Ascending aorta (tissue), 2 donors: ENCODE measurements at regions not wholly inside any gene's neighbourhood (a gene's known extent, or its start where the extent isn't known, plus 50 kb on each side); places are given as distances from the start of the nearest gene placed in this dataset.

Source experiments
- DNase-seq, 2 donors: peaks; one replicate each; pipeline ENCODE4 v3.0.0-alpha.2; 2019; ENCODE audit warnings: low spot score in 2 of 2
- H3K27ac ChIP-seq, 2 donors: fragments of 200-600 bp; sonication (generic); one replicate each; pipeline ENCODE4 v1.5.1; 2016 to 2017; ENCODE audit warnings: mild to moderate bottlenecking in 1 of 2
- H3K27me3 ChIP-seq: fragments of 200-600 bp; sonication (generic); one replicate; pipeline ENCODE4 v1.5.1; 2017
- H3K36me3 ChIP-seq, 2 donors: fragments of 200-600 bp; sonication (generic); one replicate each; pipeline ENCODE4 v1.5.1; 2016
- H3K4me1 ChIP-seq, 2 donors: fragments of 200-600 bp; sonication (generic); one replicate each; pipeline ENCODE4 v1.5.1; 2016 to 2017; ENCODE audit warnings: mild to moderate bottlenecking in 1 of 2
- H3K4me3 ChIP-seq, 2 donors: fragments of 200-600 bp; sonication (generic); one replicate each; pipeline ENCODE4 v1.5.1; 2016 to 2017; ENCODE audit warnings: mild to moderate bottlenecking in 1 of 2
- H3K9me3 ChIP-seq, 2 donors: fragments of 200-600 bp; sonication (generic); one replicate each; pipeline ENCODE4 v1.5.1; 2016
- CTCF ChIP-seq, 3 experiments: fragments of 200-600 bp in 2 of 3; fragments of 450-650 bp in 1 of 3; sonication (generic) in 2 of 3; IDR thresholded peaks; one replicate each; pipeline ENCODE4 v1.5.1; 2016 to 2019; ENCODE audit warnings: antibody characterized with exemption in 3 of 3, mild to moderate bottlenecking in 1 of 3, moderate library complexity in 1 of 3
- intact Hi-C: fragments of 100-400 bp; cut with DNase I; formaldehyde crosslinking; loops from one replicate; pipeline ENCODE4 v1.15.1; 2023

GRCh38 chr2:36270758-36271157 is 84.8 kb upstream of the CRIM1 start:
- no peak for DNase-seq
- intact Hi-C loops, result no loop called here
- no peak overlapping the region for H3K27ac ChIP-seq

DNA sequence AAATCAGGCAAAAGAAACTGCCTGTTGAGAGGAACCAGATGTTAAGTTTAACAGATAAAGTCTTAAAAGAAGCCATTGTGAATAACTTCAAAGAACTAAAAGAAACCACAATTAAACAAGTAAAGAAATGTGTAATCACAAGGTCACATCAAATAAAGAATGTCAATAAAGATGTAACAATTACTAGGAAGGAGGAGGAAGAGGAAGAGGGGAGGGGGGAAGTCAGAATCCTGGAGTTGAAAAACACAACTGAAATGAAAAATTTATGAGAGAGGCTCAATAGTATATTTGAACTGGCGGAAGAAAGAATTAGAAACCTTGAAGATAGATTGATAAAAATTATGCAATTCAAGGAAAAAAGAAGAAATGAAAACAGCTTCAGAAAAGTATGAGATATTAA is 88.4 kb upstream of the CRIM1 start:
- no peak for DNase-seq
- intact Hi-C loops, result no loop called here
- Histone ChIP-seq H3K4me1 (no peaks in the 10 kb centered on the region), H3K36me3 (no peaks in the 10 kb centered on the region), H3K4me3 (no peak overlapping the region), H3K27ac (no peak overlapping the region), H3K9me3 (peaks cover 0 to 17% of the 10 kb centered on the region in 2 donors), H3K27me3 (no peaks in the 10 kb centered on the region)
- no peak for TF ChIP-seq CTCF (IDR thresholded peaks at IDR 0.05)

More at GRCh38 chr2:36270758-36271157, 84.8 kb upstream of the CRIM1 start:
- H3K27me3 ChIP-seq, result no peaks in the 10 kb centered on the region
- H3K9me3 ChIP-seq, result peaks cover 0 to 17% of the 10 kb centered on the region in 2 donors
- H3K36me3 ChIP-seq, result no peaks in the 10 kb centered on the region
- TF ChIP-seq CTCF (IDR thresholded peaks at IDR 0.05), result no peak
- H3K4me1 ChIP-seq, result no peaks in the 10 kb centered on the region
- no peak overlapping the region for H3K4me3 ChIP-seq

DNA sequence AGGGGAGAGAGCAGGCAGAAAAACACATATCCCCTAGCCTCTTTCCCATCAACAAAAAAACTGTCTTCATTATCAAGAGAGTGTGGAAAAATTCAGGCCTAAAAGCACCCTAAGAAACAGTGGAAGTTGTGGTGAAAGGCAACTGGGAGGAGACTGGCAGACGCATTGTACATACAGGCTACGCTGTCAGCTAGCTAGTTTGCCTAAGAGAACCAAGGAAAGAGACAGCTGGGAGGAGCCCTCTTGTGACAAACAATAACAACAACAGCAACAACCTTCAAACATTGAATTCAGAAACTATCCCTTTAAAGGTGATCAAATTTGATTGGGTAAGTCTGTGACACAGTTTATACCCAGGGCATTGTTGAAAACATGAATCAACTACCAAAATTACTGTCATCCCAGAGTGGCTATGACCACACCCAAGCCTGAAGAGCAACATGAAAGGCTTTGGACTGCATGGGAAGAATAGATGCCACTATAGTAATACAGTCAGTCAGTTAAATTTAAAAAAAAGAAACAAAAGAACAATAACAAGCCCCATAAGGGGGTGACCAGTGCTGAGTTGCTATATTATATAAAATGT is 88.9 kb upstream of the CRIM1 start:
- no peak overlapping the region for H3K27ac ChIP-seq
- H3K4me3 ChIP-seq, result no peak overlapping the region
- no peaks in the 10 kb centered on the region for H3K4me1 ChIP-seq
- H3K27me3 ChIP-seq, result no peaks in the 10 kb centered on the region
- H3K9me3 ChIP-seq, result peaks cover 0 to 17% of the 10 kb centered on the region in 2 donors
- intact Hi-C loops, result no loop called here
- no peak for DNase-seq
- no peaks in the 10 kb centered on the region for H3K36me3 ChIP-seq
- no peak for TF ChIP-seq CTCF (IDR thresholded peaks at IDR 0.05)

GRCh38 chr2:36262581-36262980 is 93.0 kb upstream of the CRIM1 start:
- intact Hi-C loops, result no loop called here
- Histone ChIP-seq H3K27me3 (no peaks in the 10 kb centered on the region), H3K9me3 (peaks cover 0 to 12% of the 10 kb centered on the region in 2 donors), H3K4me3 (no peak overlapping the region), H3K27ac (no peak overlapping the region), H3K36me3 (no peaks in the 10 kb centered on the region), H3K4me1 (no peaks in the 10 kb centered on the region)
- TF ChIP-seq CTCF (IDR thresholded peaks at IDR 0.05), result no peak
- DNase-seq, result no peak

DNA sequence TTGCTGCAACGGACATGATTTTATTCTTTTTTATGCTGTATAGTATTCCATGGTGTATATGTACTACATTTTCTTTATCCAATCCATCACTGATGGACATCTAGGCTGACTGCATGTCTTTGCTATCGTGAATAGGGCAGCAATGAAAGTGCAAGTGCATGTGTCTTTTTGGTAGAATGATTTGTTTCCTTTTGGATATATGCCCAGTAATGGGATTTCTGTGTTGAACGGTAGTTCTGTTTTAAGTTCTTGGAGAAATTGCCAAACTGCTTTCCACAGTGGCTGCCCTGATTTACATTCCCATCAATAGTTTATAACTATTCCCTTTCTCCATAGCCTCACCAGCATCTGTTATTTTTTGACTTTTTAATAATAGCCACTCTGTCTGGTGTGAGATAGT is 99.7 kb upstream of the CRIM1 start:
- no peaks in the 10 kb centered on the region for H3K4me1 ChIP-seq
- TF ChIP-seq CTCF (IDR thresholded peaks at IDR 0.05), result no peak
- H3K9me3 ChIP-seq, result no peaks in the 10 kb centered on the region
- H3K4me3 ChIP-seq, result no peak overlapping the region
- intact Hi-C loops, result no loop called here
- H3K36me3 ChIP-seq, result no peaks in the 10 kb centered on the region
- no peaks in the 10 kb centered on the region for H3K27me3 ChIP-seq
- H3K27ac ChIP-seq, result no peak overlapping the region
- no peak for DNase-seq

GRCh38 chr2:36253086-36253485 is 102.5 kb upstream of the CRIM1 start:
- Histone ChIP-seq H3K4me3 (no peak overlapping the region), H3K9me3 (no peaks in the 10 kb centered on the region), H3K27ac (no peak overlapping the region), H3K36me3 (no peaks in the 10 kb centered on the region), H3K4me1 (no peaks in the 10 kb centered on the region), H3K27me3 (no peaks in the 10 kb centered on the region)
- intact Hi-C loops, result no loop called here
- DNase-seq, result no peak
- TF ChIP-seq CTCF (IDR thresholded peaks at IDR 0.05), result no peak
